Body of pancreas (tissue), 4 donors: ENCODE measurements at regions not wholly inside any gene's neighbourhood (a gene's known extent, or its start where the extent isn't known, plus 50 kb on each side); places are given as distances from the start of the nearest gene placed in this dataset.

Source experiments
- ATAC-seq: fragments of 150-250 bp; one replicate; pipeline ENCODE4 v1.9.1; 2016
- DNase-seq, 4 donors: peaks; one replicate each; pipeline ENCODE4 v3.0.0-alpha.2; 2019
- H3K27ac ChIP-seq, 4 donors: fragments of 200-600 bp; sonication (generic); 1 replicate in 3 of 4; 2 replicates in 1 of 4; pipeline versions ENCODE4 v1.5.1 to v1.6.1; 2016 to 2019; ENCODE audit warnings: mild to moderate bottlenecking in 1 of 4, mixed read lengths in 1 of 4, moderate library complexity in 1 of 4
- H3K27me3 ChIP-seq, 2 donors: fragments of 200-600 bp; sonication (generic); one replicate each; pipeline ENCODE4 v1.6.0; 2016; ENCODE audit warnings: mild to moderate bottlenecking in 1 of 2
- H3K36me3 ChIP-seq, 2 donors: fragments of 200-600 bp; sonication (generic); replicated peaks in 1 of 2; 2 replicates each; pipeline ENCODE4 v1.5.1; 2016; ENCODE audit warnings: low read depth in 2 of 2; ENCODE audit not compliant: insufficient read depth in 1 of 2
- H3K4me1 ChIP-seq: fragments of 200-600 bp; sonication (generic); one replicate; pipeline ENCODE4 v1.6.0; 2016
- H3K4me3 ChIP-seq, 2 donors: fragments of 200-600 bp; sonication (generic); 1 replicate in 1 of 2; 2 replicates in 1 of 2; pipeline ENCODE4 v1.5.1; 2016 to 2019
- H3K9me3 ChIP-seq, 3 donors: fragments of 200-600 bp; sonication (generic); 1 replicate in 2 of 3; 2 replicates in 1 of 3; pipeline ENCODE4 v1.5.1; 2016
- POLR2A ChIP-seq, 3 donors: fragments of 450-650 bp; IDR thresholded peaks; one replicate each; pipeline ENCODE4 v1.6.1; 2016; ENCODE audit warnings: antibody characterized with exemption in 3 of 3, mild to moderate bottlenecking in 2 of 3
- WGBS, 2 donors: methylation state at CpG; one replicate each; pipeline ENCODE4 v1.1.5; 2017; 5-methylcytosine and 5-hydroxymethylcytosine counted together
- intact Hi-C: fragments of 100-400 bp; cut with DNase I; formaldehyde crosslinking; loops from one replicate; pipeline ENCODE4 v1.15.1; 2023
- TF ChIP-seq, protein P1 (sequence below), 7 experiments: fragments of 450-650 bp in 4 of 7; fragments of 200-600 bp in 3 of 7; sonication (generic) in 3 of 7; IDR thresholded peaks; one replicate each; pipeline ENCODE4 v1.5.1; 2016 to 2019; ENCODE audit warnings: antibody characterized with exemption in 7 of 7

DNA sequence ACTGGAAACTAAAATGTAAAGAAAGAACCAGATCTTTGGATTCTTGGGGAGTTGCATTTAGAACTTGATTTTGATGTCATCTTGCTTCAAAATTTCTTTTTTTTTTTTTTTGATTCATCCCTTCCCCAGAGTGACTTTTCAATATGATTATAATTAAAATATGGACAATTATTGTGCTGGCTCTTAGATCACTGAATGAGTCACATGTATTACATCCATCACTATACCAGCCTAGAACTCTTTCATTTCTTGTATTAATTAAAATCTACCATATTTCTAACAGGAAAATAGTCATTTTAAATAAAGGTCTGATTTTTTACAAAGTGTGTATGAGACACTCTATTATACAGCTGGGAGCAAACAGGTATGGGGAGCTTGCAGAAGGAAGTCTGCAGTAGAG, 269.5 kb upstream of the AKR1E2 start:
- TF ChIP-seq, protein P1, sequence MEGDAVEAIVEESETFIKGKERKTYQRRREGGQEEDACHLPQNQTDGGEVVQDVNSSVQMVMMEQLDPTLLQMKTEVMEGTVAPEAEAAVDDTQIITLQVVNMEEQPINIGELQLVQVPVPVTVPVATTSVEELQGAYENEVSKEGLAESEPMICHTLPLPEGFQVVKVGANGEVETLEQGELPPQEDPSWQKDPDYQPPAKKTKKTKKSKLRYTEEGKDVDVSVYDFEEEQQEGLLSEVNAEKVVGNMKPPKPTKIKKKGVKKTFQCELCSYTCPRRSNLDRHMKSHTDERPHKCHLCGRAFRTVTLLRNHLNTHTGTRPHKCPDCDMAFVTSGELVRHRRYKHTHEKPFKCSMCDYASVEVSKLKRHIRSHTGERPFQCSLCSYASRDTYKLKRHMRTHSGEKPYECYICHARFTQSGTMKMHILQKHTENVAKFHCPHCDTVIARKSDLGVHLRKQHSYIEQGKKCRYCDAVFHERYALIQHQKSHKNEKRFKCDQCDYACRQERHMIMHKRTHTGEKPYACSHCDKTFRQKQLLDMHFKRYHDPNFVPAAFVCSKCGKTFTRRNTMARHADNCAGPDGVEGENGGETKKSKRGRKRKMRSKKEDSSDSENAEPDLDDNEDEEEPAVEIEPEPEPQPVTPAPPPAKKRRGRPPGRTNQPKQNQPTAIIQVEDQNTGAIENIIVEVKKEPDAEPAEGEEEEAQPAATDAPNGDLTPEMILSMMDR (IDR thresholded peaks at IDR 0.05): no peak
- TF ChIP-seq POLR2A (IDR thresholded peaks at IDR 0.05): no peak
- H3K9me3 ChIP-seq: no peaks in the 10 kb centered on the region
- ATAC-seq (no peak), DNase-seq (no peak)
- no peak overlapping the region for H3K27ac ChIP-seq
- H3K4me3 ChIP-seq: no peak overlapping the region
- intact Hi-C loops: no loop called here
- H3K27me3 ChIP-seq: no peaks in the 10 kb centered on the region
- H3K4me1 ChIP-seq: no peaks in the 10 kb centered on the region
- no peaks in the 10 kb centered on the region for H3K36me3 ChIP-seq

DNA sequence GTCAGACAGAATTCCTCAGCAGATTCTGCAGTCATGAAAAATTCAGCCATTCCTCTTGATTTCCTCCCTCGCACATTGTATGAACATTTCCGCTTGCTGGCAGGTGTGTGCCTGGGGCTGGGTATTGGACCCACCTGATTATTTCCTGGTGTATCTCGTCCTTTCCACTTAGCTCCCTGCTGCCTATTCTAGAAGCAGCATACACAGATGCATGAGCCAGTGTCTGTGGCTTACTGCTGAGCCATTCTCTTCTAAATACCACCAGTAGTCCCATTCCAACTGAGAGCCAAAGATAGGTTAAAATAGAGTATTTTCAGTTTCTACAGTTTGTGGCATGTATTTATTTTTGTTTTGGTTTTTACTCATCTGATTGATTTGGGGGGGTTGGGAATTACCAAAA, 270.1 kb upstream of the AKR1E2 start:
- Histone ChIP-seq H3K36me3 (no peaks in the 10 kb centered on the region), H3K4me3 (no peak overlapping the region), H3K4me1 (no peaks in the 10 kb centered on the region), H3K27ac (no peak overlapping the region), H3K27me3 (no peaks in the 10 kb centered on the region), H3K9me3 (no peaks in the 10 kb centered on the region)
- WGBS, 2 donors: 55 to 68% methylated on average over 3 of the region's 3 CpGs
- intact Hi-C loops: no loop called here
- ATAC-seq (no peak), DNase-seq (no peak)
- TF ChIP-seq, protein P1 (IDR thresholded peaks at IDR 0.05): no peak
- no peak for TF ChIP-seq POLR2A (IDR thresholded peaks at IDR 0.05)

DNA sequence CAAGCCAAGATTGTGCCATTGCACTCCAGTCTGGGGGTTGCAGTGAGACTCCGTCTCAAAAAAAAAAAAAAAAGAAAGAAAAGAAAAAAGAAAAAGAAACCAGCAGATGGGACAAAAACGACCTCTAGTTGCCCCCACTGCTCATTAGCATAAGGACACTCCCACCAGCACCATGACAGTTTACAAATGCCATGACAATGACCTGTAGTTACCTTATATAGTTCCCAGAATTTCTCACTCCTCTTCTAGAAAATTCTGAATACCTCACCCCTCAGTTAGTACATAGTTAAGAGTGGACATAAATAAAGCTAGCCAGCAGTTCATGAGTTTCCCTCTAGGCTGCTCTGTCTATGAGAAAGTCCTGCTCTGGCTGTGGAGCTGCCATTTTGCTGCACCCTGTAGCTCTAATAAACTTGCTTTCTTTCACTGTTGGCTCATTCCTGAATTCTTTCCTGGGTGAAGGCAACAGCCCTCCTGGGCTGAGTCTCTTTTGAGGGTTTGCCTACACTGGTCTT, 276.8 kb upstream of the AKR1E2 start:
- intact Hi-C loops: no loop called here
- TF ChIP-seq, protein P1 (IDR thresholded peaks at IDR 0.05): no peak
- no peak for TF ChIP-seq POLR2A (IDR thresholded peaks at IDR 0.05)
- H3K27me3 ChIP-seq: no peaks in the 10 kb centered on the region
- 51 to 54% methylated on average over 2 of the region's 2 CpGs for WGBS, 2 donors
- DNase-seq: no peak
- H3K36me3 ChIP-seq: no peaks in the 10 kb centered on the region
- no peaks in the 10 kb centered on the region for H3K9me3 ChIP-seq
- H3K4me3 ChIP-seq: no peak overlapping the region
- no peak for ATAC-seq
- no peaks in the 10 kb centered on the region for H3K4me1 ChIP-seq
- no peak overlapping the region for H3K27ac ChIP-seq

DNA sequence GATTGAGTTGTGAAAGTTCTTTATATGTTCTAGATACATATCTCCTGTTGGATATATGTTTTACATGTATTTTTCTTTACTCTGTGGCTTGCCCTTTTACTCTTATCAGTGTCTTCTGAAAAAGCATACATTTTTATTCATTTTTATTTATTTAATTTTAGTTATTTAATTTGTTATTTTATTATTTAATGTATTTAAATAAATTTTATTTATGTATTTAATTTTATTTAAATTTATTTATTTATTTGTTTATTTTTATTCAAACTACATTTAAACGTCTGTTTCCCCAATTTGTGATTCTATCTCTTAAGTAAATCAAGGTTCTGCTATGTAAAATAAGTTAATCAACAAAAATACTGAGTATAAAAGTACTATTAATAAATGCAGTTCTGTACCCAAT, 279.1 kb upstream of the AKR1E2 start:
- DNase-seq (no peak), ATAC-seq (no peak)
- Histone ChIP-seq H3K9me3 (no peaks in the 10 kb centered on the region), H3K4me1 (no peaks in the 10 kb centered on the region), H3K36me3 (no peaks in the 10 kb centered on the region), H3K27ac (no peak overlapping the region), H3K4me3 (no peak overlapping the region), H3K27me3 (no peaks in the 10 kb centered on the region)
- 39 to 56% methylated on average over 1 of the region's 1 CpG for WGBS, 2 donors
- TF ChIP-seq, protein P1 (IDR thresholded peaks at IDR 0.05): no peak
- TF ChIP-seq POLR2A (IDR thresholded peaks at IDR 0.05): no peak
- intact Hi-C loops: no loop called here

DNA sequence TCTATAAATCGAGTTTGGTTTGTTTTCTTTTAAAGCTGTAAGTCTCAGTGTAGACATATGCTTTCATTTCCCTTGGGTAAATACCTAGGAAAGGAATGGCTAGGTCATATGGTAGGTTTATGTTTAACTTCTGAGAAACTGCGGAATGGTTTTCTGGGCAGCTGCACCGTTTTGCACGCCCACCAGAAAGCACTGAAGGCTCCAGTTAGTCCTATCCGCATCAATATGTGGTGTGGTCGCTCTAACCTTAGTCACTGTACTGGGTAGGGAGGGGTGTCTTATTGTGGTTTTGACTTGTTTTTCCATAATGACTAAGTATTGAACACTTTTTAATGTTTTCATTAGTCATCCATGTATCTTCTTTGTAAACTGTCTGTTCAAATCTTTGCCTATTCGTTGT, 279.5 kb upstream of the AKR1E2 start:
- H3K27me3 ChIP-seq: no peaks in the 10 kb centered on the region
- ATAC-seq (no peak), DNase-seq (no peak)
- intact Hi-C loops: no loop called here
- H3K36me3 ChIP-seq: no peaks in the 10 kb centered on the region
- H3K9me3 ChIP-seq: no peaks in the 10 kb centered on the region
- no peak overlapping the region for H3K27ac ChIP-seq
- no peak overlapping the region for H3K4me3 ChIP-seq
- no peaks in the 10 kb centered on the region for H3K4me1 ChIP-seq
- TF ChIP-seq POLR2A (IDR thresholded peaks at IDR 0.05): no peak
- TF ChIP-seq, protein P1 (IDR thresholded peaks at IDR 0.05): no peak
- WGBS, 2 donors: 31 to 46% methylated on average over 7 of the region's 7 CpGs
